Activated naive CD8-positive, alpha-beta T cell treated with anti-CD3 and anti-CD28 coated beads, Interleukin-2, amount 50 U/mL, for 24 hours (primary cell): ENCODE measurements at regions not wholly inside any gene's neighbourhood (a gene's known extent, or its start where the extent isn't known, plus 50 kb on each side); places are given as distances from the start of the nearest gene placed in this dataset.

Source experiments
- ATAC-seq: fragments of 150-1000 bp; cut with Tn5 transposase; one replicate; pipeline ENCODE4 v1.10.0; 2021
- DNase-seq: peaks from one replicate; pipeline ENCODE4 v3.0.0; 2021
- H3K27ac Mint-ChIP-seq: one replicate; pipeline ENCODE4 v1.8.0; 2021; ENCODE audit warnings: mild to moderate bottlenecking, mixed read lengths
- H3K27me3 Mint-ChIP-seq: one replicate; pipeline ENCODE4 v1.8.0; 2021; ENCODE audit warnings: mixed read lengths
- H3K36me3 Mint-ChIP-seq: one replicate; pipeline ENCODE4 v1.8.0; 2021; ENCODE audit warnings: low read depth, mixed read lengths
- H3K4me1 Mint-ChIP-seq: one replicate; pipeline ENCODE4 v1.8.0; 2021; ENCODE audit warnings: mixed read lengths
- H3K4me3 Mint-ChIP-seq: one replicate; pipeline ENCODE4 v1.8.0; 2021; ENCODE audit warnings: mild to moderate bottlenecking, moderate library complexity, mixed read lengths
- H3K9me3 Mint-ChIP-seq: one replicate; pipeline ENCODE4 v1.8.0; 2021; ENCODE audit warnings: mixed read lengths

GRCh38 chr16:82259731-82260130 is 89.7 kb upstream of the MPHOSPH6 start:
- no peak overlapping the region for H3K27ac Mint-ChIP-seq
- ATAC-seq (no peak), DNase-seq (no peak)
- no peaks in the 10 kb centered on the region for H3K4me1 Mint-ChIP-seq
- H3K27me3 Mint-ChIP-seq = peaks cover 26% of the 10 kb centered on the region
- no peak overlapping the region for H3K4me3 Mint-ChIP-seq
- peaks cover 20% of the 10 kb centered on the region for H3K9me3 Mint-ChIP-seq
- no peaks in the 10 kb centered on the region for H3K36me3 Mint-ChIP-seq

GRCh38 chr16:82257990-82258389 is 88.0 kb upstream of the MPHOSPH6 start:
- H3K36me3 Mint-ChIP-seq = no peaks in the 10 kb centered on the region
- H3K4me1 Mint-ChIP-seq = no peaks in the 10 kb centered on the region
- no peak for DNase-seq
- no peak overlapping the region for H3K27ac Mint-ChIP-seq
- H3K9me3 Mint-ChIP-seq = peaks cover 20% of the 10 kb centered on the region
- ATAC-seq = no peak
- no peak overlapping the region for H3K4me3 Mint-ChIP-seq
- peaks cover 15% of the 10 kb centered on the region for H3K27me3 Mint-ChIP-seq

- DNase-seq = no peak
- no peaks in the 10 kb centered on the region for H3K9me3 Mint-ChIP-seq
- no peaks in the 10 kb centered on the region for H3K36me3 Mint-ChIP-seq
- ATAC-seq = no peak
- H3K27ac Mint-ChIP-seq = no peak overlapping the region
- H3K4me3 Mint-ChIP-seq = no peak overlapping the region
- H3K4me1 Mint-ChIP-seq = no peaks in the 10 kb centered on the region
- H3K27me3 Mint-ChIP-seq = peaks cover 5% of the 10 kb centered on the region
These were observed 82.6 kb upstream of the MPHOSPH6 start for GRCh38 chr16:82252582-82252981.

- Mint-ChIP-seq H3K27ac (no peak overlapping the region), H3K4me3 (no peak overlapping the region), H3K4me1 (no peaks in the 10 kb centered on the region), H3K27me3 (peaks cover 2% of the 10 kb centered on the region), H3K36me3 (no peaks in the 10 kb centered on the region), H3K9me3 (peaks cover 9% of the 10 kb centered on the region)
- no peak for ATAC-seq
- DNase-seq = no peak
These were observed 78.7 kb upstream of the MPHOSPH6 start for GRCh38 chr16:82248677-82249076.

GRCh38 chr16:82248012-82248656 is 78.1 kb upstream of the MPHOSPH6 start:
- Mint-ChIP-seq H3K27ac (no peak overlapping the region), H3K36me3 (no peaks in the 10 kb centered on the region), H3K4me3 (no peak overlapping the region), H3K9me3 (peaks cover 11% of the 10 kb centered on the region), H3K27me3 (peaks cover 2% of the 10 kb centered on the region), H3K4me1 (no peaks in the 10 kb centered on the region)
- DNase-seq = no peak
- ATAC-seq = no peak

- no peaks in the 10 kb centered on the region for H3K4me1 Mint-ChIP-seq
- peaks cover 24% of the 10 kb centered on the region for H3K27me3 Mint-ChIP-seq
- DNase-seq (no peak), ATAC-seq (no peak)
- no peak overlapping the region for H3K4me3 Mint-ChIP-seq
- peaks cover 11% of the 10 kb centered on the region for H3K9me3 Mint-ChIP-seq
- H3K27ac Mint-ChIP-seq = no peak overlapping the region
- no peaks in the 10 kb centered on the region for H3K36me3 Mint-ChIP-seq
These were observed 72.2 kb upstream of the MPHOSPH6 start for GRCh38 chr16:82242201-82242600.

- no peak for DNase-seq
- ATAC-seq = no peak
- peaks cover 26% of the 10 kb centered on the region for H3K27me3 Mint-ChIP-seq
- no peak overlapping the region for H3K4me3 Mint-ChIP-seq
- peaks cover 11% of the 10 kb centered on the region for H3K9me3 Mint-ChIP-seq
- H3K36me3 Mint-ChIP-seq = no peaks in the 10 kb centered on the region
- no peak overlapping the region for H3K27ac Mint-ChIP-seq
- H3K4me1 Mint-ChIP-seq = no peaks in the 10 kb centered on the region
These were observed 71.5 kb upstream of the MPHOSPH6 start for GRCh38 chr16:82241469-82242052.

GRCh38 chr16:82240111-82240510 is 70.1 kb upstream of the MPHOSPH6 start:
- ATAC-seq (no peak), DNase-seq (no peak)
- H3K36me3 Mint-ChIP-seq = no peaks in the 10 kb centered on the region
- H3K27ac Mint-ChIP-seq = no peak overlapping the region
- peaks cover 27% of the 10 kb centered on the region for H3K27me3 Mint-ChIP-seq
- H3K4me1 Mint-ChIP-seq = no peaks in the 10 kb centered on the region
- H3K9me3 Mint-ChIP-seq = peaks cover 11% of the 10 kb centered on the region
- no peak overlapping the region for H3K4me3 Mint-ChIP-seq

GRCh38 chr16:82236875-82237274 is 66.9 kb upstream of the MPHOSPH6 start:
- H3K36me3 Mint-ChIP-seq = no peaks in the 10 kb centered on the region
- ATAC-seq (no peak), DNase-seq (no peak)
- H3K27ac Mint-ChIP-seq = no peak overlapping the region
- no peaks in the 10 kb centered on the region for H3K4me1 Mint-ChIP-seq
- no peaks in the 10 kb centered on the region for H3K9me3 Mint-ChIP-seq
- H3K27me3 Mint-ChIP-seq = peaks cover 27% of the 10 kb centered on the region
- H3K4me3 Mint-ChIP-seq = no peak overlapping the region

GRCh38 chr16:82236415-82236814 is 66.4 kb upstream of the MPHOSPH6 start:
- Mint-ChIP-seq H3K4me3 (no peak overlapping the region), H3K27me3 (peaks cover 25% of the 10 kb centered on the region), H3K36me3 (no peaks in the 10 kb centered on the region), H3K27ac (no peak overlapping the region), H3K9me3 (no peaks in the 10 kb centered on the region), H3K4me1 (no peaks in the 10 kb centered on the region)
- no peak for DNase-seq
- no peak for ATAC-seq

- DNase-seq (no peak), ATAC-seq (no peak)
- Mint-ChIP-seq H3K36me3 (no peaks in the 10 kb centered on the region), H3K9me3 (no peaks in the 10 kb centered on the region), H3K27me3 (peaks cover 20% of the 10 kb centered on the region), H3K4me1 (no peaks in the 10 kb centered on the region), H3K4me3 (no peak overlapping the region), H3K27ac (no peak overlapping the region)
These were observed 62.8 kb upstream of the MPHOSPH6 start for GRCh38 chr16:82232806-82233205.

GRCh38 chr16:82231008-82231787 is 61.2 kb upstream of the MPHOSPH6 start:
- H3K27me3 Mint-ChIP-seq = peaks cover 19% of the 10 kb centered on the region
- H3K27ac Mint-ChIP-seq = no peak overlapping the region
- DNase-seq = no peak
- H3K4me1 Mint-ChIP-seq = no peaks in the 10 kb centered on the region
- ATAC-seq = no peak
- H3K9me3 Mint-ChIP-seq = no peaks in the 10 kb centered on the region
- H3K36me3 Mint-ChIP-seq = no peaks in the 10 kb centered on the region
- H3K4me3 Mint-ChIP-seq = no peak overlapping the region

- no peaks in the 10 kb centered on the region for H3K4me1 Mint-ChIP-seq
- peaks cover 19% of the 10 kb centered on the region for H3K27me3 Mint-ChIP-seq
- no peak overlapping the region for H3K27ac Mint-ChIP-seq
- DNase-seq (peak; percentile 76), ATAC-seq (peak; percentile 52)
- no peak overlapping the region for H3K4me3 Mint-ChIP-seq
- H3K9me3 Mint-ChIP-seq = no peaks in the 10 kb centered on the region
- H3K36me3 Mint-ChIP-seq = no peaks in the 10 kb centered on the region
These were observed 60.0 kb upstream of the MPHOSPH6 start for GRCh38 chr16:82229800-82230619.

- H3K9me3 Mint-ChIP-seq = no peaks in the 10 kb centered on the region
- H3K27ac Mint-ChIP-seq = no peak overlapping the region
- DNase-seq (no peak), ATAC-seq (no peak)
- no peaks in the 10 kb centered on the region for H3K4me1 Mint-ChIP-seq
- no peak overlapping the region for H3K4me3 Mint-ChIP-seq
- H3K27me3 Mint-ChIP-seq = peaks cover 21% of the 10 kb centered on the region
- no peaks in the 10 kb centered on the region for H3K36me3 Mint-ChIP-seq
These were observed 56.3 kb upstream of the MPHOSPH6 start for GRCh38 chr16:82226327-82226726.
